Neutrophil (primary cell): ENCODE measurements at regions not wholly inside any gene's neighbourhood (a gene's known extent, or its start where the extent isn't known, plus 50 kb on each side); places are given as distances from the start of the nearest gene placed in this dataset.

Experiments used
- H3K27ac ChIP-seq: fragments of 200-600 bp; sonication (generic); 2 replicates; pipeline ENCODE4 v1.5.1; 2016; ENCODE audit warnings: mild to moderate bottlenecking, moderate library complexity
- H3K27me3 ChIP-seq: fragments of 200-600 bp; sonication (generic); 2 replicates; pipeline ENCODE4 v1.6.0; 2016; ENCODE audit warnings: mild to moderate bottlenecking
- H3K36me3 ChIP-seq: fragments of 200-600 bp; sonication (generic); 2 replicates; pipeline ENCODE4 v1.5.1; 2017
- H3K4me1 ChIP-seq, 2 experiments: fragments of 200-600 bp in 1 of 2; sonication (generic) in 1 of 2; 1 replicate in 1 of 2; 2 replicates in 1 of 2; pipeline versions ENCODE4 v1.5.1 to v1.6.1; 2013 to 2016; ENCODE audit warnings: low read depth in 1 of 2, low read length in 1 of 2, mild to moderate bottlenecking in 1 of 2, moderate library complexity in 1 of 2; ENCODE audit not compliant: control insufficient read depth in 1 of 2, insufficient read depth in 1 of 2
- H3K4me3 ChIP-seq, 2 experiments: fragments of 200-600 bp in 1 of 2; sonication (generic) in 1 of 2; 1 replicate in 1 of 2; 2 replicates in 1 of 2; pipeline ENCODE4 v1.5.1; 2013 to 2016; ENCODE audit warnings: low read depth in 1 of 2, low read length in 1 of 2, mild to moderate bottlenecking in 1 of 2, moderate library complexity in 1 of 2
- H3K9me3 ChIP-seq: fragments of 200-600 bp; sonication (generic); 2 replicates; pipeline ENCODE4 v1.5.1; 2016
- TF ChIP-seq, protein P1 (sequence below): fragments of 200-600 bp; sonication (generic); IDR thresholded peaks from 2 replicates; pipeline ENCODE4 v1.5.1; 2016; ENCODE audit warnings: antibody characterized with exemption

DNA sequence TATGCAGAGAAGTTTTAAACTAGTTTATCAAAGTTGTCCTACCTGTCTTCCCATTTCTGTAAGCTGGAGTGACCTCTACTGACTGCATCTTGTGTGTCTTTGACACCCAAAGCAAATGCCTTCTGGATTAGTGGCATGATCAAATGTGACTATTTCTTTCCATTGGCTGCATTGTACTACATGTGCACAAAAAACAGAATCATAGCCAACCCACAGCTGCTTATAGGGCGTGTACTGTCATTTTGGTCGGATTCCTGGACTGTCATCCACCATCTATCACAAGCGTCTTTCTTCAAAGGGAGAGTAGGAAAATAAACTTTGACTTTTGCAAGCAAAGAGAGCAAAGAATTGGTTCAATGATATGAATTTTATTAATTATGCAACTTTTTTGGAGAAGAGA lies 310.6 kb downstream of the MAP2K6 start:
- H3K27me3 ChIP-seq: no peaks in the 10 kb centered on the region
- no peaks in the 10 kb centered on the region for H3K9me3 ChIP-seq
- H3K4me1 ChIP-seq: no peaks in the 10 kb centered on the region
- TF ChIP-seq, protein P1, sequence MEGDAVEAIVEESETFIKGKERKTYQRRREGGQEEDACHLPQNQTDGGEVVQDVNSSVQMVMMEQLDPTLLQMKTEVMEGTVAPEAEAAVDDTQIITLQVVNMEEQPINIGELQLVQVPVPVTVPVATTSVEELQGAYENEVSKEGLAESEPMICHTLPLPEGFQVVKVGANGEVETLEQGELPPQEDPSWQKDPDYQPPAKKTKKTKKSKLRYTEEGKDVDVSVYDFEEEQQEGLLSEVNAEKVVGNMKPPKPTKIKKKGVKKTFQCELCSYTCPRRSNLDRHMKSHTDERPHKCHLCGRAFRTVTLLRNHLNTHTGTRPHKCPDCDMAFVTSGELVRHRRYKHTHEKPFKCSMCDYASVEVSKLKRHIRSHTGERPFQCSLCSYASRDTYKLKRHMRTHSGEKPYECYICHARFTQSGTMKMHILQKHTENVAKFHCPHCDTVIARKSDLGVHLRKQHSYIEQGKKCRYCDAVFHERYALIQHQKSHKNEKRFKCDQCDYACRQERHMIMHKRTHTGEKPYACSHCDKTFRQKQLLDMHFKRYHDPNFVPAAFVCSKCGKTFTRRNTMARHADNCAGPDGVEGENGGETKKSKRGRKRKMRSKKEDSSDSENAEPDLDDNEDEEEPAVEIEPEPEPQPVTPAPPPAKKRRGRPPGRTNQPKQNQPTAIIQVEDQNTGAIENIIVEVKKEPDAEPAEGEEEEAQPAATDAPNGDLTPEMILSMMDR: no peak
- H3K36me3 ChIP-seq: no peaks in the 10 kb centered on the region
- no peak overlapping the region for H3K27ac ChIP-seq
- no peak overlapping the region for H3K4me3 ChIP-seq

DNA sequence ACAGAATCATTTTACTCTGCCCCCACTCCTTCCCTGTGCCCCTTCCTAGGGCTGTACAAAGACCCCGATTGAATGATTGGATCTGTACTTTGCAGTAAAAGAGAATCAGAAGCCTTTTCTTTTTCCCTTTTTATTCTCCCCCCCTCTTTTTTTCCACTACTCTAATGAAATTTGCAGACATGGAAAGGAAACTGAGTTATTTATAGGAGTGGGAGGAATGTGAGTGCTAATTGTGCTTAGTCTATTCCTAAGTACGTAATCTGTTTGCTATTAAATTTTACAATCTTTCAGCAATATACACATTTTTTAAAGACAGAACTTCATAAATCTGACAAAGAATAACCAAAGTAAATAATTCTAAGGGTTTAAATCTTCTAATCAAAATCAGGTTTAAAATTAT lies 314.3 kb downstream of the MAP2K6 start:
- Histone ChIP-seq H3K4me3 (no peak overlapping the region), H3K27ac (no peak overlapping the region), H3K27me3 (no peaks in the 10 kb centered on the region), H3K4me1 (no peaks in the 10 kb centered on the region), H3K36me3 (no peaks in the 10 kb centered on the region), H3K9me3 (no peaks in the 10 kb centered on the region)
- TF ChIP-seq, protein P1: no peak

DNA sequence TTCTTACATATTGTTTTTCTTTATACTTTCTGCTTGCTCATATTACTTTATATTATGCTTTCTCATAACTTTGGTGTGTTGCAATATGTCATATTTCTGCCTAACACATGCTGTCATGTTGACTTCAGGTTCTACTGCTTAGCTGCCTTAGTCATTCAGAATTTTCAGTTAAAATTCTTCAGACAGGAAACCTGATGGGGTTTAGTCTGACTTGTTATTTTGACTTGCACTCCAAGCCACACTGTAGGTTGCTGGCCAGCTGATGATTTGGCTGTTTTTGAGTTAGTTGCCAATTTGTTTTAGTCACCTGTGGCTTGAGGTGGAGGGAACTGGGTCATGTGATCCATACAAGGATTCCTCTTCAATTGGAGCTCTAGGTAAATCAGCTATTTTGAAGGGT lies 315.4 kb downstream of the MAP2K6 start:
- Histone ChIP-seq H3K27ac (no peak overlapping the region), H3K27me3 (no peaks in the 10 kb centered on the region), H3K4me3 (no peak overlapping the region), H3K36me3 (no peaks in the 10 kb centered on the region), H3K4me1 (no peaks in the 10 kb centered on the region), H3K9me3 (no peaks in the 10 kb centered on the region)
- TF ChIP-seq, protein P1: no peak

DNA sequence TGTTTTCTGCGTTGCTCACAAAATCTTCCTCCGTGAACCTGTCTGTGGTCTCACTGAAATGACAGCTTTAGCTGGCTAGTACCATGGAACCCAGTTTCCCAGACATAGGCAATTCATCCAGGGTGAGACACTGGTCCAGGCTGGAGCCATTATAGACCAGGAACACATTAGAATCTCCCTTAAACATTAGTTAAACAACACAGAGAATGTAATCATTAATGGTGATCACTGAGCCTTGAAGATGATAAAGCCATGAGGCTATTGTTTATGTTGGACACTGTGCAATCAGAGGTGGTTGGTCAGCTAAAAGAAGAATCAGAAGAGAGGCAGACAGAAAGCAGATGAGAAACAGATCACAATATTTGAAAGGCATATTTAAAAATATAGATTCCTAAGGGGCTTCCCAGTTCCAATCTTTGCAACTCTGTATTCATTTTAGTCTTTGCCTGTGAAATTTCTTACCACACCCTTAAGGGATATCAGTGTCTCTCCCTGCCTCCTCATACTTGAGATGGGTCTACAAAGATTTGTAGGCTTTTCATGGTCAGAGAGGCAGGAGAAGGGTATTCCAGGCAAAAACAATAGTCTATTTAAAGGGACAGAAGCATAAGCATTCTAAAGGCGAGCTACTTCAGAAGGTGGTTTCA lies 317.9 kb downstream of the MAP2K6 start:
- Histone ChIP-seq H3K27me3 (no peaks in the 10 kb centered on the region), H3K9me3 (no peaks in the 10 kb centered on the region), H3K4me1 (no peaks in the 10 kb centered on the region), H3K36me3 (no peaks in the 10 kb centered on the region), H3K27ac (no peak overlapping the region), H3K4me3 (no peak overlapping the region)
- TF ChIP-seq, protein P1: no peak

DNA sequence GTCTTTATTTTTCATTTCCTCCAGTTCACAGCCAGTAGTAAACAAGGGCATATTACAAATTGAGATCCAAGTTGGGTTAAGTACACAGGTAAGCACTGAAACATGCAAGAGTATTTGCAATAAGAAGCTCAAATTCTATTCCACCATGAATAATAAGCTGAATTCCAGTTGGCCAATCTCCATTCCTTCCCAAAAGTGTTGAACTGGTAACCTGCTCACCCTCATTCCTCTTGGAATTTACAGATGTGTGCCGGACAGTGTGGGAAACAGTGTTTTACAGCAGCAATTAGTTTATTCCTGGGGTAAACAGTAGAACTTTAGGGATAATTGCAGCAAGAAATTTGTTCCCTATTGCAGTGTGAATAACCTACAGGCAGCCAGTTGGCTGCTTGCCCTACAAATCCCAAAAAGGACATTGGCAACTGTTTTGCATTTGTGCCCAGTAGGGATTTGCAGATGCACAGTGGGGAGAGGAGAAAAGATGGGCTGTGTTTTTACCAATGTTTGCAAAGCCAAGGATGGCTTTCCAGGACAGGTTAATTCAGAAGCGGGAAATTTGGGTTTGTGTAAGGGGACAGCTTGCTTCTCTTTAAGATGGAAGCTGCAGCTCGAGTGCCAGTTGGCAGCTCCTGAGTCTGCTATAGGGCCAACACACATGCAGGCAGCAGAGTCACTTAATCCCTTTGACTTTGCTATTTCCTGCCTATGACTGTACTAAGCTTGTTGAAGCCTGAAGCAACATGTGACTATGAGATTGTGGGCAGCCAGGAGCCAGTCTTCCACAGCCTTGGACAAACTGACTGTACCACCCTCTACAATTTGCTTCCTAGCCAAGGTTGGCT lies 318.9 kb downstream of the MAP2K6 start:
- no peaks in the 10 kb centered on the region for H3K9me3 ChIP-seq
- H3K27ac ChIP-seq: no peak overlapping the region
- no peak overlapping the region for H3K4me3 ChIP-seq
- no peaks in the 10 kb centered on the region for H3K36me3 ChIP-seq
- no peaks in the 10 kb centered on the region for H3K27me3 ChIP-seq
- no peaks in the 10 kb centered on the region for H3K4me1 ChIP-seq
- TF ChIP-seq, protein P1: no peak
